HEK293T (cell line): ENCODE measurements at regions not wholly inside any gene's neighbourhood (a gene's known extent, or its start where the extent isn't known, plus 50 kb on each side); places are given as distances from the start of the nearest gene placed in this dataset.

Source experiments
- CTCF ChIA-PET: fragments of 350-600 bp; formaldehyde crosslinking; extraction: SDS; loops from one replicate; lab custom pipeline; 2021; ENCODE audit warnings: antibody characterized with exemption, inconsistent platforms; lab: Yijun Ruan, JAX
- POLR2A ChIA-PET: fragments of 350-600 bp; formaldehyde crosslinking; extraction: SDS; loops from one replicate; lab custom pipeline; 2020; ENCODE audit warnings: antibody characterized with exemption, inconsistent platforms; lab: Yijun Ruan, JAX
- DNase-seq: peaks from one replicate; pipeline ENCODE4 v3.0.0; 2012; ENCODE audit warnings: mixed read lengths; ENCODE audit errors: extremely low spot score
- ARNT ChIP-seq: fragments of 450-650 bp; IDR thresholded peaks from 2 replicates; pipeline ENCODE4 v1.6.1; 2017; ENCODE audit warnings: mild to moderate bottlenecking
- BHLHE40 ChIP-seq: fragments of 450-650 bp; IDR thresholded peaks from 2 replicates; pipeline ENCODE4 v1.6.1; 2016; ENCODE audit warnings: mild to moderate bottlenecking, moderate library complexity, borderline replicate concordance
- CTBP1 ChIP-seq: fragments of 450-650 bp; IDR thresholded peaks from 2 replicates; pipeline ENCODE4 v1.6.1; 2016; ENCODE audit warnings: borderline replicate concordance
- ELF4 ChIP-seq: fragments of 450-650 bp; IDR thresholded peaks from 2 replicates; pipeline ENCODE4 v1.6.1; 2017; ENCODE audit warnings: antibody characterized with exemption
- FOXA1 ChIP-seq: fragments of 450-650 bp; IDR thresholded peaks from 2 replicates; pipeline ENCODE4 v1.6.1; 2016; ENCODE audit warnings: mild to moderate bottlenecking
- FOXK2 ChIP-seq: fragments of 450-650 bp; IDR thresholded peaks from 2 replicates; pipeline ENCODE4 v1.6.1; 2016; ENCODE audit warnings: mild to moderate bottlenecking
- FOXM1 ChIP-seq: fragments of 450-650 bp; IDR thresholded peaks from 2 replicates; pipeline ENCODE4 v1.6.1; 2017; ENCODE audit warnings: mild to moderate bottlenecking, borderline replicate concordance
- HDGF ChIP-seq: fragments of 450-650 bp; IDR thresholded peaks from 2 replicates; pipeline ENCODE4 v1.6.1; 2017; ENCODE audit warnings: antibody characterized with exemption, borderline replicate concordance
- L3MBTL2 ChIP-seq: fragments of 450-650 bp; conservative IDR thresholded peaks from 2 replicates; pipeline ENCODE4 v1.6.1; 2016; ENCODE audit warnings: mild to moderate bottlenecking
- LEF1 ChIP-seq: fragments of 450-650 bp; IDR thresholded peaks from 2 replicates; pipeline ENCODE4 v1.6.1; 2017; ENCODE audit warnings: mild to moderate bottlenecking, borderline replicate concordance
- NFRKB ChIP-seq: fragments of 450-650 bp; IDR thresholded peaks from 2 replicates; pipeline ENCODE4 v1.6.1; 2016; ENCODE audit warnings: mild to moderate bottlenecking, moderate library complexity
- PKNOX1 ChIP-seq: fragments of 450-650 bp; IDR thresholded peaks from 2 replicates; pipeline ENCODE4 v1.6.1; 2016
- SP1 ChIP-seq: fragments of 450-650 bp; IDR thresholded peaks from 2 replicates; pipeline ENCODE4 v1.6.1; 2017
- SUZ12 ChIP-seq: fragments of 450-650 bp; IDR thresholded peaks from 2 replicates; pipeline ENCODE4 v1.6.1; 2016; ENCODE audit warnings: mild to moderate bottlenecking
- TARDBP ChIP-seq: fragments of 450-650 bp; IDR thresholded peaks from 2 replicates; pipeline ENCODE4 v1.6.1; 2016
- ZNF384 ChIP-seq: fragments of 450-650 bp; IDR thresholded peaks from 2 replicates; pipeline ENCODE4 v1.6.1; 2016

- TF ChIP-seq HDGF: no peak
- no peak for TF ChIP-seq TARDBP
- TF ChIP-seq NFRKB: no peak
- TF ChIP-seq ELF4: no peak
- no peak for TF ChIP-seq BHLHE40
- TF ChIP-seq CTBP1: no peak
- no peak for DNase-seq
- POLR2A ChIA-PET: no interaction called here
- CTCF ChIA-PET: no interaction called here
These were observed 68.2 kb upstream of the PRDX6 start for GRCh38 chr1:173408886-173409285.

- DNase-seq: no peak
- ChIA-PET CTCF (no interaction called here), POLR2A (no interaction called here)
- TF ChIP-seq HDGF (no peak), FOXM1 (no peak), ARNT (no peak), L3MBTL2 (no peak), SP1 (no peak), FOXK2 (no peak), BHLHE40 (no peak), ELF4 (no peak)
These were observed 67.5 kb upstream of the PRDX6 start for GRCh38 chr1:173409613-173410012.

DNA sequence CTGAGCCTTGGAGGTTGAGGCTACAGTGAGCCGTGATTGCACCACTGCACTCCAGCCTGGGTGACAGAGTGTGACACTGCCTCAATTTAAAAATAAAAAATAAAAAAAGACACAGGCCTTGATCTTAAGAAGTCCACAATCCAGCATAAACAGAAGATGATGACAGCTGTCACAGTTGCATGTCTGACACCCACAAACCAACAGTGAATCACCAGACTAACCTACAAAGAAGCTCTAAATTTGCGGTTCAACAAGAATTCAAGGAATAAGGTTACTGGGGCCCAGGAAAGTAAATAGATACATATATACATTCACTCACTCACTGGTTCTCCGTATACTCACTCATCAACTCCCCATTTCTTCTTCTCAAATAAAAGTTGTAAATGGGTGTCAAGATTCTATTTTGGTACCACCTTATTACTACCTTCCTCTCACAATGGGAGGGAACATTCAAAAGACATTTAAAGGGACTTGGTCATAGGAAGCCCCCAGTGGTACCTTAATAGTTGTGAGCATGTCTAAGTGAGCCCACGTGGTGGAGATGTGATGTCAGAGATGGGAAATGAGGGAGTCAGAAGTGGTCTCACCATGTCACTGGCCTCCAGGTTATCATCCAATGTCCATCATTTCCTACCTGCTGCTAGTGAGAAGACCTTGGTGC is 66.9 kb upstream of the PRDX6 start:
- ChIA-PET CTCF (no interaction called here), POLR2A (no interaction called here)
- TF ChIP-seq FOXA1 (no peak), SP1 (no peak), HDGF (no peak), NFRKB (no peak), ELF4 (no peak), CTBP1 (no peak), ARNT (no peak), TARDBP (no peak), FOXM1 (no peak), BHLHE40 (no peak)
- no peak for DNase-seq

DNA sequence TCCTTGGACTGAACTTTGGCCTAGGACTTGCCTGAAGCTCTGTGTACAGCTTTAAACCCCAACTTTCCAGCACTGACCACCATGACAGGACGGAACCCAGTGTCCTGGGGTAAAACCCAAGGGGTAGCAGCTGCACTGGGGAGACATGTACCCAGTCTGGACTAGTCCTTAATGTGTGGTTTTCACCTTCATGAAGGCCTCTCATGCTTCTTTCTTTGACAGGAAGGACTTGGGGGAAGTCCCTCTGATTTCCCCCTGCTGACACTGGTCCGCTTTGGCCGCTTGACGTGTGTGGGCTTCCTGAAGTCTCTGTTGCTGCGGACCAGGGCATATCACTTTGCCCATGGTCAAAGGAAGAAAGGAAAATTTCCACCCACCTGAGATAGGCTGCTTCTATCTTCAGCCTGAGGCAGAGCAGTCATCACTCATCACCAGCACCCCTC is 66.3 kb upstream of the PRDX6 start:
- DNase-seq: no peak
- POLR2A ChIA-PET: no interaction called here
- CTCF ChIA-PET: no interaction called here
- no peak for TF ChIP-seq FOXA1
- no peak for TF ChIP-seq LEF1

GRCh38 chr1:173411835-173412742 is 65.0 kb upstream of the PRDX6 start:
- ChIA-PET CTCF (interaction anchor here (0.7 kb wide), 1 partner anchor 694 kb away, joined by 4 read pairs; no protein-coding TSS in a partner anchor), POLR2A (no interaction called here)
- TF ChIP-seq SP1 (no peak), TARDBP (no peak), PKNOX1 (no peak), BHLHE40 (no peak), ZNF384 (no peak), HDGF (no peak), LEF1 (no peak), NFRKB (no peak), ELF4 (no peak), SUZ12 (no peak), ARNT (no peak), FOXA1 (no peak)
- no peak for DNase-seq

GRCh38 chr1:173413271-173413707 is 63.8 kb upstream of the PRDX6 start:
- TF ChIP-seq SUZ12: no peak
- no peak for TF ChIP-seq NFRKB
- no peak for TF ChIP-seq ARNT
- TF ChIP-seq SP1: no peak
- no peak for TF ChIP-seq TARDBP
- TF ChIP-seq FOXM1: no peak
- TF ChIP-seq ZNF384: no peak
- no peak for TF ChIP-seq CTBP1
- DNase-seq: no peak
- POLR2A ChIA-PET: no interaction called here
- CTCF ChIA-PET: no interaction called here

DNA sequence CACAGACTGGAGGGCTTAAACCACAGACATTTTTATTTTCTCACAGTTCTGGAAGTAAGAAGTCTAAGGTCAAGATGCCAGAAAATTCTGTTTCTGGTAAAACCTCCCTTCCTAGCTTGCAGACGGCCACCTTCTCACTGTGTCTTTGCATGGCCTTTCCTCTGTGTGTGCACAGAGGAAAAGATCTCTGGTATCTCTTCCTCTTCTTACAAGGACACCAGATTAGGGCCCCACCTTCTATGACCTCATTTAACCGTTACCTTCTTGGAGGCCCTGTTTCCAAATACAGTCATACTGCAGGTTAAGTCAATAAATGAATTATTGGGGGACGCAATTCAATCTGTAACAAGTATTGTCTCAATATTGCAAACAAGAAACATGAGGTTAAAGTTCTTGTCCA is 63.0 kb upstream of the PRDX6 start:
- DNase-seq: no peak
- ChIA-PET POLR2A (no interaction called here), CTCF (no interaction called here)
- no peak for TF ChIP-seq FOXM1
- no peak for TF ChIP-seq SP1
- TF ChIP-seq ELF4: no peak
- no peak for TF ChIP-seq ARNT
- TF ChIP-seq NFRKB: no peak
- TF ChIP-seq FOXA1: no peak
